Stimulated activated CD8-positive, alpha-beta memory T cell treated with anti-CD3 and anti-CD28 coated beads, Interleukin-7, amount 100 ng/mL, for 1 hour (primary cell): ENCODE measurements at regions not wholly inside any gene's neighbourhood (a gene's known extent, or its start where the extent isn't known, plus 50 kb on each side); places are given as distances from the start of the nearest gene placed in this dataset.

ENCODE experiments used
- DNase-seq, 2 donors: peaks; one replicate each; pipeline ENCODE4 v3.0.0-alpha.2; 2020; ENCODE audit warnings: low read depth in 2 of 2

DNA sequence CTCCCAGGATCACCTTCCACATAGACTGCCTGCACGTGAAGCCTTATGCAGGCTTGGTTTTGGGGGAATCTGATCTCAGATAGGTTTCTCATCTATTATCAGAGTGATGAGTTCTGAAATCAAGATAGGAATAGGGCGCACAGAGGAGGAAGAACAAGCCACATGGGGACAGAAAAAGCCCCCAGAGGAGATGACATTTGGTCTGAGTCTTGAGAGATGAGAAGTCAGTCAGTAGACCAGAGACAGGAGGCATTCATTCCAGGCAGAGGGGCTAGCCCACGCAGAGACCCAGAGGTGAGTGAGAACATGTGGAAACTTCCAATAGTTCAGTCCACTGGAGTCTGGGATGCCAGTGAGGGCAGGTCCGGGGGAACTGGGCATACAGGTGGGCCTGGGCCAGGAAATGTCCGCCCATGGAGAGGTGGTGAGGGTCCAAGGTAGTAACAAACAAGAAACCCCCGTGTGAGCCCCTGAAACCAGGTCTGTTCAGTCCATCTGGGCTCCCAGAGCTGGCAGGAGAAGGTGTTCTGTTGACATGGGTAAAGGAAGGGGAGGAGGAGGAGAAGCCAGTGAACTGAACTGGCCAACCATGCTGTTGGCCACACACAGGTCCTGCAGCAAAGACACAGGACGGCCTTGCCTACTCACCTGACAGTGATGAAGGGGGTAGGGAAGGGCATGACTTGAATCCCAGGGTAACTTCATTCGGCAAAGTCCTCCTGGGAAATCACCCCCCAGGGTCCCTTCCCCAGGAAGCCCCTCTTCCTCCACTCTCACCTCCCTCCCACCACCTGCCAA, 69.3 kb upstream of the SMNDC1 start:
- no peak for DNase-seq

DNA sequence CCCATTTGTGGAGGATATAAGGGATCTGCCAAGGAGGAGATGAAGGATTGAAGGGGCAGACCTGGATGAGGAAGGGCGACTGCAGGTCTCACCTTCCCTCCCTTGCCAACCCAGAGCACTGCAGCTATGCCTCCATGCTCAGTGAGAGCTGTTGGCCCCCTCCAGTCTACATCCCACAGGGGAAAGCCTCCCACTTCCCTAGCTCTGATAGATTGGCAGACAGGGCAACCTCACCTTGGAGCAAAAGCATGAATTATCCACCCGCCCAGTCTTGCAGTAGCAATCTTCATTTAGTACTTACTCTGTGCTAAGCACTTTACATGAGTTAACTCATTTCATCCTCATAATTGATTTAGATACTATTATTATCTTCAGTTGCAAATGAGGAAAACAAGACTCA, 70.4 kb upstream of the SMNDC1 start:
- no peak for DNase-seq

DNA sequence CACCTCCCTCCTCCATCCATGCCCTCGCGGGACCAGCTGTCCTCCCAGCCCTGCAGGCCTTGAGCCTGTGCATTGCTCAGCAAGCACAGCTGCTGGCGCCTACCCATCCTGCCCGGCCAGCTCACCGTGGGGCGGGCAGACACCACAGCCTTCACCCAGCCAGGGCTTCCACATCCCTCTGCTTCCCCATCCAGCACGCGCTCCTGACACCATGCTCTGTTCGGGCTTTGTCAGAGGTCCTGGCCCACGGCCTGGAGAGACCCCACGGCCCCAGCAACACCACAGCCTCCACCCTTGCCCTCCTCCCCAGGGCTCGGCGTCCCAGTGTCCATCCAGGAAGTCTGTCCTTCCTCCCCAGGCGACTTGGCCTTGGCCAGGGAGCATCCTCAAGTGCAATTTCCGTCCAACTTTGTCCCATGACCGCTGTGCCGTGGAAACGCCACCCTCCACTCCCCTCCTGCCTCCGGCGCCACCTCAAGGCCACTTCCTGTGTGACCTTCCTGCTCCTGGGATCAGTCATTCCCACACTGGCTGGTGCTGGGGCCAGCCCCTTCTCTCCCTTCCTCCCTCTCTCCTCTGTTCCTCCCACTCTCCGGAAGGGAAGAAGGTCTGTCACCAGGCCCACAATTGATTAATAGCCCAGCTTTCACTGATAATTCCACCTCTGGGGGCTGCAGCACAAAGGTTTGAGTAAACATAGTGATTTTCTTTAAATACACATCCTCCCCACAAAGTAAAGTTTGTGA, 71.5 kb upstream of the SMNDC1 start:
- no peak for DNase-seq

DNA sequence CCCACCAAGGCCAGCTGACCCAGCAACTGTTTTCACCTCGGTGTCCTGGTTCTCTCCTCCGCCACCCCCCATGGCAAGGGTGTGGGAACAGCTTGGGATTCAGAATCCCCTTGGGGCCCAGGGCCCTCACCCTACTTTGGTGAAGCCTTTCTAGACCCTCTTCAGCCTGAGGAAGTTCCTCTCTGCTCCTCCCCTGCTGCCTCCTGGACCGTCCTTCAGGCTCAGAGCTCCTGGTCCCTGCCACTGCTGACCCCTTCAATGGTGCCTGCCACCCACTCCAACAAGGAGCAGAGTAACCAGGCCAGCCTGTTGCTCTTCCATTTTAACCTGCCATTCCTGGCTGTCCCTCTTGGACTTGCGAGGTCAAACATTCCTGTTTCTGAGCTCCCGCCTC, 72.0 kb upstream of the SMNDC1 start:
- no peak for DNase-seq

DNA sequence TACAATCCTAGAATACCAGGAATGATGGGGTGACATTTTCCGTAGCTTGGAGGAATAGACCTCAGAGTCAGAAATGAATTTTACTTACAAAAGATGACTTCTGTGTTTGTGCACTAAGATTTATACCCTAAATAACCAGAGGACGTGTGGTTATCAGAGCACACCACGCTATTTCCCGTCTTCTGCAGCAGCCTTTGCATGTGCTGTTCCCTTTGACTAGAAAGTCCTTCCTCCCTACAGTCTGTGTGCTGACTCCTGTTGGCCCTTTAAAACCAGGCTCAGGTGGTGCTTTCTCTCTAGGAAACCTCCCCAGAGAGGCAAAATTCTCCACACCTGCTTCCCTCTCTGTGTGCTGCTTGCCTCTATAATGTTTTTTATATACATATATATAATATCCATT, 73.3 kb upstream of the SMNDC1 start:
- no peak for DNase-seq

DNA sequence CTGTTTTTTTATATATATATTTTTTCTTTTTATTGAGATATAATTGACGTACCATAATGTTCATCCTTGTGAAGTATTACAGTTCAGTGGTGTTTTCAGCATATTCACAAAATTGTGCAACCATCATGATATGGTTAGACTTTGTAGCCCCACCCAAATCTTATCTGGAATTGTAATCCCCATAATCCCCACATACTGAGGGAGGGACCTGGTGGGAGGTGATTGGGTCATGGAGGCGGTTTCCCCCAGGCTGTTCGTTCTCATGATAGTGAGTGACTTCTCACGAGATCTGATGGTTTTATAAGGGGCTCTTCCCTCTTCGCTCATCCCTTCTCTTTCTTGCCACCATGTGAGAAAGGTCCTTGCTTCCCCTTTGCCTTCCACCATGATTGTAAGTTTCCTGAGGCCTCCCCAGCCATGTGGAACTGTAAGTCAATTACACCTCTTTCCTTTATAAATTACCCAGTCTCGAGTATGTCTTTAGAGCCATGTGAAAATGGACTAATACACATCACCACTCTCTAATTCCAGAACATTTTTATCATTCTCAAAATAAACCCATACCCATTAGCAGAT, 73.9 kb upstream of the SMNDC1 start:
- DNase-seq: no peak

DNA sequence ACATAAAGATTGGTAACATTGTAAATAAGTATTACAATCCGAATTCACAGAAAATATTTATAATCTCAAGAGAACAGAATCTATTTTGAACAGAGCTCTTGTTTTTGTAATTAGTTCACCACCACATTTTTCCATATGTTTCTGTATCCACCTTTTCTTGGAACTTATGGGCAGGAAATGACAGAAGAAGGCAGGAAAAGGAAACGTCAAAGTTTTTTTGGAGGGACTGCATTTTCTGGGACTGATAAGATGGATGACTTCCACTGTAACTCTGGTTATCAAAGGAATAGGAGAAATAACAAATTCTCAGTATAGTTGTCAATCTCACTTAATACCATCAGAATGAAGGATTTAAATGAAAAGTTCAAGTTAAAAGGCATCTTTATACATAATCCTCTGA, 75.1 kb upstream of the SMNDC1 start:
- no peak for DNase-seq

DNA sequence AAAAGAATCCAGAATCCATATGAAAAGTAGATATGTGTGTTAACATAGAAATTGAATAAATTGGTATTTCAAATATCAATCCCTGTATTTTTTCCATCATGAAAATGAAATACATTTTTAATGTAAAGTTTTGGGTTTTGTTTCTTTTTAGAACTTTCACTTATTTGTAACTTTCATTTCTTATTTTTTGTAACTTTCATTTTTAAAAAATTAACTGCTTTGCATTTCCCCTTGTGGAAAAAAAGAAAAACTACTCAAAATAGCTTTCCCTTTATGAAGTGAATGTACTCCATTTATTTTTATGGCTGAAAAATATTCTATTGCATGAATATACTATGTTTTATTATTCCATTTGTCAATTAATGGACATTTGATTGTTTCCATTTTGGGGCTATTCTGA, 75.6 kb upstream of the SMNDC1 start:
- DNase-seq: no peak

DNA sequence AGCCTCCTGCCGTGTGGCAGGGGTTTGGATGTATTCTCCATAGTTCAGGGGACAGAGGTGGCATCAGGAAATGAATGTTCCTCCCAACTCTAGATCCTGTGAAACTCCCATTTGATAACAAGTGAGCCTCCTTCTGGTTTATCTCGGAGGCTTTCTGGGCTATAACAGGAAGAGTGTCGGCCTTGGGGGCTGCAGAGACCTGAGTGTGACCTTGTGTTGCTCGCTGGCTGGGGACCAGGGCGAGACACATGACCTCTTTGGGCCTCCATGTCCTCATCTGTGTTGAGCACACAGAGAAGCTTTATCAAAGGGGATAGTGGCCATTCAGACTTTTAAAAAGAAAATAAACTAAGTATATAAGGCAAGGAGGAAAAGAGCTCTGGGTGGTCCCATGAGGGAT, 78.0 kb upstream of the SMNDC1 start:
- DNase-seq: no peak

DNA sequence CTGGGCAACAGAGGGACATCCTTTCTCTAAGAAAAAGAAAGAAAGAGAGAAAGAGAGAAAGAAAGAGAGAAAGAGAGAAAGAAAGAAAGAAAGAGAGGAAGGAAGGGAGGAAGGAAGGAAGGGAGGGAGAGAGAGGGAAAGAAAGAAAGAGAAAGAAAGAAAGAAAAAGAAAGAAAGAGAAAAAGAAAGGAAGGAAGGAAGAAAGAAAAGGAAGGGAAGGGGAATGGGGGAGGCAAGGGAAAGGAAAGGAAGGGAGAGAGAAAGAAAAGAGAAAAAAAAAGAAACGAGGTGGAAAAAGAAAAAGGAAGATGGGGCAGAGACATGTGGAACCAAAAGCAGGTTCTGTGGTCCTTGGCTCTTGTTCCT, 82.9 kb upstream of the SMNDC1 start:
- no peak for DNase-seq

DNA sequence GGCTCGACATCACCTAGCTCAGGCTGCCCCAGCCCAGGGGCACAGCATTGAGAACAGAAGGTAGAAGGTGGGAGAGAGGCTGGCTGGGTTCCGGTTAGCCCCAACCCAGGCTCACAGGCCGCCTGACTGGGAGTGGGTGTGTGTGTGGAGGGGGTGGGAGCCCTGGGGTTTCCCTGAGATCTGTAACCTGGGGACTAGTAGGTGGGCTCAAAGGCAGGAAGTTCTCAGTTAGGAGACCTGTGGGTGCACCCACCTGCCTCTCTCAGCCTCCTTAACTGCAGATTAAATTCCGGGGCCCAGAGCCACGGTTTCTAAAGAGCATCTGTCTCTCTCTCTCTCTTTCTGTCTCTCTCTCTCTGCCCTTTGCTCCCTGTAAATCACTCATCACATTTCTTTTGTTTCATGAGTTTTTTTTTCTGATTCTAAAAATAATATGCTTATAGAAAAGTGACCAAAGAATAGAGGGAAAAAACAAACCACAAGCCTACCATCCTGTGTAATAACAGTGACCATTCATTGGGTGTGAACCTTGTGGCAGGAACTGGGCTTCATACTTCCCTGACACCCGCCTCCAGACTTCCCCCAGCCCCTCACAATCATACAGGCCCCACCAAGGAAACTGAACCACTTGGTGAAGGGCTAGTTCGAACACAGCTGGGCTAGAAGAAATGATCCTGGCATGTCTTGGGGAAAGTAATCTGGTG, 83.4 kb upstream of the SMNDC1 start:
- no peak for DNase-seq

DNA sequence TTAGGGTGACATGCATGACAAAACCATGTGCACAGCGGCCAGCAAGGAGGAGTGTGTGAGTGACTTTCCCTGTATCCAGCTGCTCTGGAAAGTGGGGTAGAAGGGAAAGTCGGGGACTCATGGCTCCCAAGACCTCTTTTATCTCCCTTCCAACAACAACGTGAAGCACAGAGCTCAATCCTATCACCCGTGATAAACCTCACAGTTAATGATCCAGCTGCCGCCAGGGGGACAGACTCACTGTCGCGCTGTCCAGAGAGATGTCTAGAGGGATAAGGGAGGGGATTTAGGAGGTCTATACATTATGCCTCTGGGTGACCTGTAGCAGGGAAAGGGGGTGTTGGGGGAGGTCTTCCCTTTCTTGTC, 84.0 kb upstream of the SMNDC1 start:
- no peak for DNase-seq

DNA sequence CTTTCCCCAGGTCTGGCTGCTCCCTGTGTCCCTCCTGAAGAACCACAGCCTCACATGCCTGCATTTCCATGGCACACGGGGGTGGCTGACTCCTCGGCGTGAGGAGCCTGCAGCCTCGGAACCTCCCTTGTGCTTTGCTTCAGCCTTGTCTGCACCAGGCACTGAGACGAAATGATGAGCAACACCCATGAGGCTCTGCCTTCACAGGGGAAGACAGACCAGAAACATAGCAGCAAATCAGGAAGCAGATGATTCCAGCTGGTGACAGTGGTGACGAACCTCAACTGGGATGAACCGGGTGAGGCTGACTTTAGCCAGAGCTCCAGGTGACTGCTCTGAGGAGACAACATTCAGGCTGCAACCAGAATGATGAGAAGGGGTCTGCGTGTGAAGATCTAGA, 84.5 kb upstream of the SMNDC1 start:
- DNase-seq: no peak

DNA sequence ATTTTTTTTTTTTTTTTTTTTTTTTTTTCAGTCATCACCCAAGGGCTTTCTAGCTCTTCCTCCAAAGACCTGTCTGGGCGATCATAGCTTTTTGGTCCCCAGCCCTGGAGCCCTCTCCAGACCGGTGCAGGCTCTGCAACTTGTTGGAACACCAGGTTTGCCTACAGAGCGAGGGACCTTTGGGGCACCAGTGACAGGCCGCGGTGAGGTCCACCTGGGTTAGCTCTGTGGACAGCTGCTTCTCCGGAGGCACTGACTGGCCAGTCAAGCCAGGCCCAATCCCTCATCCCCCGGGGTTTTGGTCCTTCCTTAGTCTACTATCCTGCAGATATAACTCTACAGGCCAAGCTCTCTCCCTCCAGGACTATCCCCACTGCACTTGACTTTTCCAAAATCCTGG, 86.8 kb upstream of the SMNDC1 start:
- DNase-seq: no peak

DNA sequence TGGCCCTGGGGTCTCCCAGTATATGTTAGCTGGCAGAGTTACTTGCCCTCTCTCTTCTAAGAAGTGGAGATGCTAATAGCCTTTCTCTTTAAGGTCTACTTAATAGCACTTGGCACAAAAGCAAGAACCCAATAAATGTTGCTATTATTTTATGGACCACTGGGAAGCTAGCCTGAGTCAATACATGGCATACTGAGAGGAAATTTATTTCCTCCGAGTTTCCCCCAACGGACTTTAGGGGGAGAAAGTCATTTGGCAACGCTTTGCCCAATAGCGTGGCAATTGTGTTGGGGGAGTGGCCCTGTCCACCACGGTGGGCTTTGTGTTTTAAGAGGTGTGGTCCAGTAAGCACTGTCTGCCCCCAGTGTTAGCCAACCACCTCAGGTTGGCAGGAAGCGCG, 87.4 kb upstream of the SMNDC1 start:
- DNase-seq: no peak

DNA sequence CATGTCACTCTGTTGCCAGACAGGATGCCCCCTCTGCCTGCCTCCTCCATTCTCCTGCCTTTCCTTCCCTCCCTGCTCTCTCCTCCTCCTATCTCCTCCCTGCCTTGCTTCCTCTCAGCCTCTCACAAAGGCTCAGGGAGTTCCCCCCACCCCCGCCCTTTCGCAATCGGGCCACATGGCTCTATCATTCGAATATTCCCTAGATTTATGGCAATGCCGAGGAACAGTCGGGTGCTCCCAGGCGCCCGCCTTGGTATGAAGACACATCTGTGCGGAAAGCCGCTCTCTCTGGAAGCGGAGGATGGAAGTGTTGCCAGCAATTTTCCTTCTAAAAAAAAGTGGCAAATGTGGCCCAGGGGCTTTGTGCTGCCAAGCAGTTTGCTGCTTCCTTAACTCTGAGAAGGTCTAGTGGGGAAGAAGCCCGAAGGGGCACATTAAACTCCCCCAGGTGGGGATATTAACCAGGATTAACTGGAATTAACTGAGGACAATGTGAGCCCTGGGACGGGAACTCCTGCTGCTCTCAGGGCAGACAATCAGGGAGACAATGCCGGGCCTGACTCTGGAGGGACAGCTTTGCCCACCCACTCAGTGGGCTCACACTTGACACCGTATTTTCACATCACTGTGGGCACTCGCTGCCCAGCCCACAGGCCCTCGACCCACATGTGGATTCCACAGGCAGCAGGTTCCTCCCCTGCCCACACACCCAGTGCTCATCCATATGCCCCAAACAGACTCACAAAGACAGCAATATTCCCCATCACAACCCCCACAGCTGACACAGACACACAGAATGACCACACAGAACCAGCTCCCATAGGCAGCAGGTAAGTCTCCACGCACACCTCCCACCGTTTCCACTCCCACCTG, 88.4 kb upstream of the SMNDC1 start:
- no peak for DNase-seq

DNA sequence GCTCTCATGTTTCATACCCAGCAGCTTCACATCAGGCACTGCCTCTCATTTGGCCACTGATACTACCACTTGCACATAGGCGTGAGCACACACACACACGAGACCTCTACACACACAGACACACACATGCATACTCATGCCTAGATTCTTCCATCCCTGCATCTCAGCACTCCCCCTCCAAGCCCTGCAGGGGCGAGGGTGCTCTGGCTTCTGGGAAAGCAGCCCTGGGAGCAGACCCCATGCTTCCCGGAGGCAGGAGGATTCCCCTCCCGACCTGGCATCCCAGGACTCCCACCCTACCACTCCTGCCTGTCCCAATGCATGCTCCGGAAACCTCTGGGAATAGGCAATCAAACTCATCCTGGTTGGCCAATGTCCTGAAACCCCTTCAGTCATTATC, 89.1 kb upstream of the SMNDC1 start:
- no peak for DNase-seq

DNA sequence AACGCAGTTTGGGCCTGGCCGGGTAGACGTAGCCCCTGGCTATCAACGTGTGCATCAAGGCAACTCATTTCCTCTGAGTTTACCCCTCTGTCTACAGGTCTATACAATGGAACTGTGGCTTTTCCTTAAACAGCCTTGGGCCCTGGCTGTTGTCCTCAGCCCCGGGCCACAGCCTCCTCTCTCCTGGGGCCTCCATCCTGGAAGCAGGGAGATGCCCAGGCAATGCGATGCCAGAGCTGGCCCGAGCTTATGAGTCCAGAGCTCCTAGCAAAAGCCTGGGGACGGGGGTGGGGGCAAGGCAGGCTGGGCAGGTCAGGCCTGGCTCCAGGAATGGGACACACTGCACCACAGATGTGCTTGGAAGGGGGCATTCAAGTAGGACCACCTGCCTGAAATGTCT, 89.6 kb upstream of the SMNDC1 start:
- no peak for DNase-seq

DNA sequence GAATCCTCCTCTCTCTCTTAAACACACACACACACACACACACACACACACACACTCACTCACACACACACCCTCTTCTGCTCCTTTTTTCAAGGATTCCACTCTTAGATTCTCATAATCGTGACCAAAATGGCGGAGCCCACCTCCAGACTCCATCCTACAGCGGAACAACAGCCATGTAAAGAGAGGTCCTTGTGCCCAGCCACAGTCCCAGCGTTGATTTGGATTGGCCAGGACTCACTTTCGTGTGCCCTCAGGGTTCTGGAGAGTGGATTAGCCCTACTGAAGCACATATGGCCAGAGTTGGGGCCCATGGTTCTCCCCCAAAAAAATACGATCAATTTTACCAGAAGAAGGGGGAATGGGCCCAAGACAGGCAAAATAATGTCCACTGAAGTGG, 90.2 kb upstream of the SMNDC1 start:
- DNase-seq: no peak

DNA sequence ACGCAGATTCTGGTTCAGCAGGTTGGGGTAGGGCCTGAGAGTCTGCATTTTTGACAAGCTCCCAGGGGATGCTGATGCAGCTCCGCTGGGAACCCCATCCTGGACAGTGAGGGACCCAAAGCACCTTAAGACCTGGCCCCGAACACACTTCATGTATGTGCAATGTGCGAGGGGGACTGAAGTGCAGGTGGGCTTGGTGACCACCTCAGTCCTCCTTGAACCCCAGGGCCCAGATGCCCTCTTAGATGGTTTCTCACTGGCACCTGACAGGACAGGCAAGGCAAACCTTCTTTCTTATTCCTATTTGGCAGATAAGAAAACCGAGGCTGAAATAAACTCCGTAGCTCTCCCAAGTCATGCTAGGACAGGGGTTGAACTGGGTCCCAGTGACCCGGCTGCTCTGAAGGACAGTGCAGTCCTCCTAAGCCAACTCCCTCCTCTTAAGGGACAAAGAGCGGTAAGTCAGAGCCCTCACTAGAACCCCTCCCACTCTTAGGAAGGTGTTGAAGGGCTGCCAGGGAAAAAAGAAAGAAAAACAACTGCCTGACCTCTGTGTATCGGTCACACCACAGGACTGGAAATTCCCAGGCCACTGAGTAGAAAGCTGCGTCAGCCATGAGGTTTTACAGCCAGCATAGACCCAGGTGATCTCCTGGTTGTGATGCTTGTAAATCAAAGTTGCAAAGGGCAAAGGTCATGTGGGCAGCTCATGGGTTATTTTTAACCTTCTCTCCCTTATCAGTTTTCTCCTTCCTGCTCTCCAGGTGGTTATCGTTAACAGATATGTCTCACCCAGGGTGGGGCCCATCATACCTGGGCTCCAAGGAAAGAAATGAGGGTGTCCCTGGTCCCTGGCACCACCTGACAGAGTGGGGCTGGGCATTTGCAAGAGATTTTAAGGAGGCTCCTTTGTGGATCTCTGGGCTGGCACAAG, 90.9 kb upstream of the SMNDC1 start:
- DNase-seq: no peak

DNA sequence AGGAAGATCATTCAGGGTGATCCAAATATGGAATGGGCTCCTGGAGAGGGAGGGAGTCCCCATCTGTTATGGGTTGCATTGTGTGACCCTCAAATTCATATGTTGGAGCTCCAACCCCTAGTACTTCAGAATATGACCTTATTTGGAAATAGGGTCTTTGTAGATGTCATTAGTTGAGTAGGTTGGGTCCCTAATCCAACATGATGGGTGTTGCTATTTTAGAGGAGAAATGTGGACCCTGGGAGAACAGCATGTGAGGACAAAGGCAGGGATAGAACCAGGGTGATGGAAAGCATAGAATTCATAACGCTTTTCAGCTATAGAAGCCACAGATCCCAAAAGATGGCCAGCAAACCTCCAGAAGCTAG, 91.5 kb upstream of the SMNDC1 start:
- DNase-seq: no peak
